ENCODE measurements at regions not wholly inside any gene's neighbourhood (a gene's known extent, or its start where the extent isn't known, plus 50 kb on each side); places are given as distances from the start of the nearest gene placed in this dataset.

GRCh38 chr2:108106731-108107130 lies 120.4 kb downstream of the SLC5A7 start:
- Histone ChIP-seq H3K4me1 (ENCODE audit: low read length) (no peaks in the 10 kb centered on the region), H3K4me3 (ENCODE audit: low read length) (no peak overlapping the region), H3K27me3 (replicated peaks; ENCODE audit: insufficient read depth, low read length) (no peaks in the 10 kb centered on the region), H3K4me2 (ENCODE audit: low read depth, low read length) (no peak overlapping the region), H3K9me3 (replicated peaks; ENCODE audit: insufficient read depth, low read length) (no peaks in the 10 kb centered on the region), H4K20me1 (ENCODE audit: insufficient read depth, low read length) (no peaks in the 10 kb centered on the region), H3K9me2 (replicated peaks; ENCODE audit: insufficient read depth, low read length) (no peaks in the 10 kb centered on the region), H3K36me3 (replicated peaks; ENCODE audit: insufficient read depth, low read length) (no peaks in the 10 kb centered on the region), H3F3A (ENCODE audit: insufficient read depth, low read length) (no peaks in the 10 kb centered on the region), H3K79me2 (ENCODE audit: low read length) (no peaks in the 10 kb centered on the region), H2AFZ (ENCODE audit: low read length) (no peak overlapping the region), H3K9ac (ENCODE audit: low read length) (no peak overlapping the region), H3K27ac (ENCODE audit: low read length) (no peak overlapping the region)
- no peak for DNase-seq
- TF ChIP-seq, protein P1, sequence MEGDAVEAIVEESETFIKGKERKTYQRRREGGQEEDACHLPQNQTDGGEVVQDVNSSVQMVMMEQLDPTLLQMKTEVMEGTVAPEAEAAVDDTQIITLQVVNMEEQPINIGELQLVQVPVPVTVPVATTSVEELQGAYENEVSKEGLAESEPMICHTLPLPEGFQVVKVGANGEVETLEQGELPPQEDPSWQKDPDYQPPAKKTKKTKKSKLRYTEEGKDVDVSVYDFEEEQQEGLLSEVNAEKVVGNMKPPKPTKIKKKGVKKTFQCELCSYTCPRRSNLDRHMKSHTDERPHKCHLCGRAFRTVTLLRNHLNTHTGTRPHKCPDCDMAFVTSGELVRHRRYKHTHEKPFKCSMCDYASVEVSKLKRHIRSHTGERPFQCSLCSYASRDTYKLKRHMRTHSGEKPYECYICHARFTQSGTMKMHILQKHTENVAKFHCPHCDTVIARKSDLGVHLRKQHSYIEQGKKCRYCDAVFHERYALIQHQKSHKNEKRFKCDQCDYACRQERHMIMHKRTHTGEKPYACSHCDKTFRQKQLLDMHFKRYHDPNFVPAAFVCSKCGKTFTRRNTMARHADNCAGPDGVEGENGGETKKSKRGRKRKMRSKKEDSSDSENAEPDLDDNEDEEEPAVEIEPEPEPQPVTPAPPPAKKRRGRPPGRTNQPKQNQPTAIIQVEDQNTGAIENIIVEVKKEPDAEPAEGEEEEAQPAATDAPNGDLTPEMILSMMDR (IDR thresholded peaks at IDR 0.05; ENCODE audit: low read length): no peak
- no peak for TF ChIP-seq EZH2 (optimal IDR thresholded peaks at IDR 0.05; ENCODE audit: low read depth, low read length)
- no peak for TF ChIP-seq EZH2phosphoT487 (IDR thresholded peaks at IDR 0.05; ENCODE audit: low read length)

DNA sequence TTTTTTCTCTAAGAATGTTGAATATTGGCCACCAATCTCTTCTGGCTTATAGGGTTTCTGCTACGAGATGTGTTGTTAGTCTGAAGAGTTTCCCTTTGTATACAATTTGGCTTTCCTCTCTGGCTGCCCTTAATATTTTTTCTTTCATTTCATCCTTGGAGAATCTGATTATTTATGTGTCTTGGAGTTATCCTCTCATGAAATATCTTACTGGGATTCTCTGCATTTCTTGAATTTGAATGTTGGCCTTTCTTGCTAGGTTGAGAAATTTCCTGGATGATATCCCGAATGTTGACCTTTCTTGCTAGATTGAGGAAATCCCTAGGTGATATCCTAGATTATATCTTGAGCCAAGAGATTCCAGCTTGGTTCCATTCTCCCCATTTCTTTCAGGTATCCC lies 125.6 kb downstream of the SLC5A7 start:
- no peak for DNase-seq
- TF ChIP-seq, protein P1 (IDR thresholded peaks at IDR 0.05; ENCODE audit: low read length): no peak
- no peak for TF ChIP-seq EZH2phosphoT487 (IDR thresholded peaks at IDR 0.05; ENCODE audit: low read length)
- TF ChIP-seq EZH2 (optimal IDR thresholded peaks at IDR 0.05; ENCODE audit: low read depth, low read length): no peak
- H3K27me3 ChIP-seq (replicated peaks; ENCODE audit: insufficient read depth, low read length): no peaks in the 10 kb centered on the region

GRCh38 chr2:108115868-108116267 lies 123.9 kb upstream of the SULT1C3 start:
- H3K36me3 ChIP-seq (replicated peaks; ENCODE audit: insufficient read depth, low read length): no peaks in the 10 kb centered on the region
- no peaks in the 10 kb centered on the region for H3K27me3 ChIP-seq (replicated peaks; ENCODE audit: insufficient read depth, low read length)
- no peak overlapping the region for H3K4me2 ChIP-seq (ENCODE audit: low read depth, low read length)
- no peaks in the 10 kb centered on the region for H3K9me2 ChIP-seq (replicated peaks; ENCODE audit: insufficient read depth, low read length)
- no peaks in the 10 kb centered on the region for H3K79me2 ChIP-seq (ENCODE audit: low read length)
- H3K4me1 ChIP-seq (ENCODE audit: low read length): no peaks in the 10 kb centered on the region
- no peak overlapping the region for H3K9ac ChIP-seq (ENCODE audit: low read length)
- H3K9me3 ChIP-seq (replicated peaks; ENCODE audit: insufficient read depth, low read length): no peaks in the 10 kb centered on the region
- H2AFZ ChIP-seq (ENCODE audit: low read length): no peak overlapping the region
- no peak overlapping the region for H3K27ac ChIP-seq (ENCODE audit: low read length)
- TF ChIP-seq EZH2phosphoT487 (IDR thresholded peaks at IDR 0.05; ENCODE audit: low read length) (no peak), EZH2 (optimal IDR thresholded peaks at IDR 0.05; ENCODE audit: low read depth, low read length) (no peak)
- TF ChIP-seq, protein P1 (IDR thresholded peaks at IDR 0.05; ENCODE audit: low read length): no peak
- DNase-seq: no peak
- H3F3A ChIP-seq (ENCODE audit: insufficient read depth, low read length): no peaks in the 10 kb centered on the region
- no peak overlapping the region for H3K4me3 ChIP-seq (ENCODE audit: low read length)
- H4K20me1 ChIP-seq (ENCODE audit: insufficient read depth, low read length): no peaks in the 10 kb centered on the region

More for the DNA sequence above, 125.6 kb downstream of the SLC5A7 start:
- H3K27ac ChIP-seq (ENCODE audit: low read length): no peak overlapping the region
- no peak overlapping the region for H3K4me2 ChIP-seq (ENCODE audit: low read depth, low read length)
- no peaks in the 10 kb centered on the region for H3K36me3 ChIP-seq (replicated peaks; ENCODE audit: insufficient read depth, low read length)
- no peaks in the 10 kb centered on the region for H3K9me3 ChIP-seq (replicated peaks; ENCODE audit: insufficient read depth, low read length)
- no peak overlapping the region for H3K4me3 ChIP-seq (ENCODE audit: low read length)
- no peak overlapping the region for H2AFZ ChIP-seq (ENCODE audit: low read length)
- H4K20me1 ChIP-seq (ENCODE audit: insufficient read depth, low read length): no peaks in the 10 kb centered on the region
- H3K79me2 ChIP-seq (ENCODE audit: low read length): no peaks in the 10 kb centered on the region
- no peaks in the 10 kb centered on the region for H3K4me1 ChIP-seq (ENCODE audit: low read length)
- H3F3A ChIP-seq (ENCODE audit: insufficient read depth, low read length): no peaks in the 10 kb centered on the region
- H3K9ac ChIP-seq (ENCODE audit: low read length): no peak overlapping the region
- no peaks in the 10 kb centered on the region for H3K9me2 ChIP-seq (replicated peaks; ENCODE audit: insufficient read depth, low read length)

Data from MM.1S (cell line).